Stimulated activated effector memory CD8-positive, alpha-beta T cell treated with anti-CD3 and anti-CD28 coated beads, Interleukin-12 subunit alpha, Interleukin-12 subunit beta, amount 100 ng/mL, for 72 hours (primary cell): ENCODE measurements at regions not wholly inside any gene's neighbourhood (a gene's known extent, or its start where the extent isn't known, plus 50 kb on each side); places are given as distances from the start of the nearest gene placed in this dataset.
"Not testable (repeated sequence)": the region's sequence is repeated elsewhere in the genome, so short reads cannot be mapped to it uniquely, and the experiment has no call there.

Source experiments
- ATAC-seq: fragments of 150-1000 bp; cut with Tn5 transposase; 2 replicates; pipeline ENCODE4 v1.10.0; 2021
- DNase-seq, 2 donors: peaks; one replicate each; pipeline ENCODE4 v3.0.0; 2021 to 2022; ENCODE audit warnings: low spot score in 2 of 2
- H3K27ac Mint-ChIP-seq: one replicate; pipeline ENCODE4 v1.8.0; 2022; ENCODE audit warnings: mild to moderate bottlenecking, mixed read lengths
- H3K36me3 Mint-ChIP-seq: one replicate; pipeline ENCODE4 v1.8.0; 2022; ENCODE audit warnings: mild to moderate bottlenecking, mixed read lengths
- H3K4me1 Mint-ChIP-seq: one replicate; pipeline ENCODE4 v1.8.0; 2022; ENCODE audit warnings: mixed read lengths
- H3K4me3 Mint-ChIP-seq: one replicate; pipeline ENCODE4 v1.8.0; 2022; ENCODE audit warnings: mild to moderate bottlenecking, mixed read lengths
- H3K9me3 Mint-ChIP-seq: one replicate; pipeline ENCODE4 v1.8.0; 2022; ENCODE audit warnings: mixed read lengths

DNA sequence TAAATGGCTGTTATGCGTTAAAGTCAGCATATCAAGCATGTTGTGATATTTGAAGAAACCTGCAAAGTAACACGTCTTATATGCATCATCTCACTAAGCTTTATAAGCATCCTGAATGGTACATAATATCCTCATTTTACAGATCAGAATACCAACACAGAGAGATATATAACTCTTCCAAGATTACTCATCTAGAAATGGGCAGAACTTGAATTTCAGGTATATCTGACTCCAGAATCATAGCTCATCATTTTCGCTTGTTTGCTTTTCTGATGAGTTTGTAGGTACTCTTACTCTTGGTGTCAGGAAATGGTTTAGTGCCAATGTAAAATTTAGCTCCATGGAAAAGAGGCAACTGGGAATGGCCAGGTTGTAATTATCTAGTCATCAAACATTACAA is 232.3 kb upstream of the ANKH start:
- Mint-ChIP-seq H3K27ac (no peak overlapping the region), H3K9me3 (no peaks in the 10 kb centered on the region), H3K4me1 (no peaks in the 10 kb centered on the region), H3K4me3 (no peak overlapping the region), H3K36me3 (no peaks in the 10 kb centered on the region)
- ATAC-seq (no peak), DNase-seq (no peak)

DNA sequence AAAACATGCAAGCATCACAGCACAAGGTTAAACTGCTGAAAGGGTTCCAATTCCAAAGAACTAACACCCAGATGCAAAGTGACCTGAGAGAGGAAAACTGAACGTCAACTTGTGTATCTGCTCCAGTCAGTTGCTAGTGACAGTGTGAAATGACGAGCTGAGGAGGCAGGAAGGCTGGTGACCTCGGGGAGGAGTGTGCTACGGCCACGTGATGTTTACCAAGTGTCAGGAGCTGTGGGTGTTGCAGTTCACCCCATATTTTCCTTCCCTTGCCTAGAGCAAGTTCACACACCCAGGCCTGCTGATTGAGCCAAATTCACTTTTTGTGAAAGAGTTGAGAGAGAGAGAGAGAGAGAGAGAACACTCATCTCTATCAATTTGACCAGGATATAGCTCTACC is 231.6 kb upstream of the ANKH start:
- DNase-seq: no peak
- Mint-ChIP-seq H3K36me3 (no peaks in the 10 kb centered on the region), H3K9me3 (no peaks in the 10 kb centered on the region), H3K27ac (no peak overlapping the region), H3K4me3 (no peak overlapping the region), H3K4me1 (no peaks in the 10 kb centered on the region)
- no peak for ATAC-seq

DNA sequence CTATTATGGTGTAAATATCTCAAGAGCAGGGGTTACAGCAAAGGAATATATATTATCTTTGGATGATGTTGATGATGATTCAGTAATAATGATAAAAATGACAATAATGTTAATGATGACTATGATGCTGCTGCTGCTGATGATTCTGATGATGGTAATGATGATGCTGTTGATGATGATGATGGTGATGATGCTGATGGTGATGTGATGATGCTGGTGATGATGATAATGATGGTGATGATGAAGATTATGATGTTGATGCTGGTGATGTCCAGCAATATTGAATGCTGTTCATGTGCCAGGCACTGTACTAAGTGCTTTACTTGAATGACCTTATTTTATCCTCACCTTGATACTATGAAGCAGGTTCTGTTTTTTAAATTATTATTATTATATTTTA is 226.0 kb upstream of the ANKH start:
- no peaks in the 10 kb centered on the region for H3K4me1 Mint-ChIP-seq
- H3K27ac Mint-ChIP-seq: no peak overlapping the region
- ATAC-seq (no peak), DNase-seq (no peak)
- no peaks in the 10 kb centered on the region for H3K36me3 Mint-ChIP-seq
- no peak overlapping the region for H3K4me3 Mint-ChIP-seq
- H3K9me3 Mint-ChIP-seq: peaks cover 3% of the 10 kb centered on the region

DNA sequence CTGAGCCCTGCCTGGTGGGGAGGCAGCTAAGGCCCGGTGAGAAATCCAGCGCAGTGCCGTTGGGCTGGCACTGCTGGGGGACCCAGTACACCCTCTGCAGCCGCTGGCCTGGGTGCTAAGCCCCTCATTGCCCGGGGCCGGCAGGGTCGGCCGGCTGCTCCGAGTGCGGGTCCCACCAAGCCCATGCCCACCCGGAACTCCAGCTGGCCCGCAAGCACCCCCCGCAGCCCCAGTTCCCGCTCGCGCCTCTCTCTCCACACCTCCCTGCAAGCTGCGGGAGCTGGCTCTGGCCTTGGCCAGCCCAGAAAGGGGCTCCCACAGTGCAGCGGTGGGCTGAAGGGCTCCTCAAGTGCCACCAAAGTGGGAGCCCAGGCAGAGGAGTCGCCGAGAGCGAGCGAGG is 225.1 kb upstream of the ANKH start:
- H3K4me3 Mint-ChIP-seq, H3K27ac Mint-ChIP-seq, H3K9me3 Mint-ChIP-seq, H3K36me3 Mint-ChIP-seq, ATAC-seq, H3K4me1 Mint-ChIP-seq, DNase-seq: not testable (repeated sequence)

DNA sequence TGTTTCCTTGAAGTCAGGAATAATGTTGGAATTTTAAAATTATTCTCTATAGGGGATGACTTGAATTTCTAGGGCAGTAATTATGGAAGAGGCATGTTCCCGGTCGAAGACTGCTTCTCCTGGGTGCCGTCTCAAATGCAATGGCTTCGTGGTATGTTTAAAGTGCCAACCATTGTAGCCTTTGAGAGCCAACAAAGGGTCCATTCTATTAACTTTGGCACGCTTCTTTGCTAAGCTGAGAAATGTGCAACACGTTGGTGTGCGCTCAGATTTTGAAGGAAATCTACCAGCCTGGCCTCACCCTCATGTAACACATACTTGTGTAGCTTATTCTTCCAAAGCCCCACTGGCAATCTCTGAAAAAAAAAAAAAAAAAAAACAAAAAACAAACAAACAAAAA is 221.2 kb upstream of the ANKH start:
- Mint-ChIP-seq H3K27ac (no peak overlapping the region), H3K4me1 (no peaks in the 10 kb centered on the region), H3K36me3 (no peaks in the 10 kb centered on the region), H3K4me3 (no peak overlapping the region), H3K9me3 (peaks cover 8% of the 10 kb centered on the region)
- DNase-seq (no peak), ATAC-seq (no peak)

DNA sequence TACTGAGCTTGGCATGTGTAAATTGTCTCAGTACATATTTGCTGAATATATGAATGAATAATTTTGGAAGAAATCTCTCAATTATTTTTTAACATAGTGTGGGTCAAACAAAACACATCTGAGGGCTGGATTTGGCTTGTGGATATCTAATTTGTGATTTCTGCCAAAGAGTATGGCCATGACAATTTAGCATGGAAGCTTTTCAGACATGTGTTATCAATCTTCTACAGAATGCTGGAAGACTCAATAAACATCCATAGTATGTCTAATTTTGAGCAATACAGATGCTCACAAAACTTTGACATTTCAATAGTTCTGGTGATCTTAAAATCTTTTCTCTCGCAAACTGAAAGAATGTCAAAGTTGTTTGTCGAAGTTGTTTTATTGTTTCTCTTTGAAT is 214.1 kb upstream of the ANKH start:
- ATAC-seq (no peak), DNase-seq (no peak)
- H3K36me3 Mint-ChIP-seq: no peaks in the 10 kb centered on the region
- peaks cover 4% of the 10 kb centered on the region for H3K9me3 Mint-ChIP-seq
- H3K27ac Mint-ChIP-seq: no peak overlapping the region
- H3K4me1 Mint-ChIP-seq: no peaks in the 10 kb centered on the region
- H3K4me3 Mint-ChIP-seq: no peak overlapping the region

DNA sequence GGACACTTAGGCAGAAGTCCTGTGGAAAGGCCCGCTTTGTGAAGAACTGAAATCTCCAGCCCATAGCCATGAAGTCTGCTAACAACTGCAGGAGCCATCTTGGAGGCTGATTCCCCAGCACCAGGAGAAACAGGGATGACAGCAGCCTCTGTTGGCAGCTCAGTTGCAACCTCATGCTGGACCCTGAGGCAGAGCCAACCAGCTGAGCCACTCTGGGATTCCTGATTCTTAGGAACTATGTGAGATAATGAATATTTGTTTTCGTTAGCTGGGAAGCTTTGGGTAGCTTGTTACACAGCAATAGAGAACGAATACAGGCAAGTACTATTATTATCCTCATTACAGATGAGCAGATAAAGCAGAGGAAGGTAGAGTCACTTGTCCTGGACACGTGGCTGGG is 210.5 kb upstream of the ANKH start:
- no peak overlapping the region for H3K27ac Mint-ChIP-seq
- H3K9me3 Mint-ChIP-seq: no peaks in the 10 kb centered on the region
- H3K4me3 Mint-ChIP-seq: no peak overlapping the region
- no peaks in the 10 kb centered on the region for H3K4me1 Mint-ChIP-seq
- ATAC-seq: no peak
- no peaks in the 10 kb centered on the region for H3K36me3 Mint-ChIP-seq
- no peak for DNase-seq

DNA sequence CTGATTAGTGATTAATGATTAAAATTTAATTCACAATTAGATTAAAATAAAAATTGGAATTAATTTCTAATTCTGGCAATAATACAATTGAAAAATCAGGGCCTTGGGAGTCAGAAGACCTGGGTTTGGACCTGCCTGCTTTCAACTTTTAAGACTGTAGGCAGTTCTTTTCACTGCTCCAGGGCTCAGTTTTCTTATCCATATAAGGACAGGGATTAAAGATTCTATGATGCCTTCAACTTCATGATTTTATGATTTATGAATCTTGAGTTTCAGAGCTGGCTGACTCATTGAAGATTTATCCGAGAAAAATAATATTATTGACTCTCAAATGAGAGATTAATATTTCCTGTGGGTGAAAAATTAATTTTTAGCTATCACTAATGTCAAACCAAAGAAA is 208.6 kb upstream of the ANKH start:
- H3K4me3 Mint-ChIP-seq: no peak overlapping the region
- H3K4me1 Mint-ChIP-seq: no peaks in the 10 kb centered on the region
- DNase-seq (no peak), ATAC-seq (no peak)
- H3K9me3 Mint-ChIP-seq: no peaks in the 10 kb centered on the region
- no peaks in the 10 kb centered on the region for H3K36me3 Mint-ChIP-seq
- no peak overlapping the region for H3K27ac Mint-ChIP-seq

DNA sequence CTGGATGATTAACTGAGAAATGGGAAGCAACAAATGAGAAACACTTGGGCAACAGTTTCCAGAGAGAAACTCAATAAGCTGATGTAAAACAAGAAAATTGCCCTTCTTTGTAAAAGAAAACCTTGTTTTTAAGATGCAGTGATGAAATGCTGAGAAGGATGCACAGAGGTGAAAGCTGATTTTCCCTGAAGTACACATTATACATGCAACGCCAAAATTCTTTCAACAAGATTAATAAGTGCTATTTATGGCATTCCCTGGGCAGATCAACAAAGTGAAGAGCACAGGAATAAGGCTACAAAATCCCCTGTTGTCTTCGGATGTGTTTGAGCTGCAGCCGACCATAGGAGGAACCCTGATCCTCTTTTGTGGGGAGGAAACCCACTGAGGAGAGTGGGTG is 208.0 kb upstream of the ANKH start:
- Mint-ChIP-seq H3K36me3 (no peaks in the 10 kb centered on the region), H3K4me1 (no peaks in the 10 kb centered on the region), H3K9me3 (no peaks in the 10 kb centered on the region), H3K27ac (no peak overlapping the region), H3K4me3 (no peak overlapping the region)
- no peak for DNase-seq
- no peak for ATAC-seq

DNA sequence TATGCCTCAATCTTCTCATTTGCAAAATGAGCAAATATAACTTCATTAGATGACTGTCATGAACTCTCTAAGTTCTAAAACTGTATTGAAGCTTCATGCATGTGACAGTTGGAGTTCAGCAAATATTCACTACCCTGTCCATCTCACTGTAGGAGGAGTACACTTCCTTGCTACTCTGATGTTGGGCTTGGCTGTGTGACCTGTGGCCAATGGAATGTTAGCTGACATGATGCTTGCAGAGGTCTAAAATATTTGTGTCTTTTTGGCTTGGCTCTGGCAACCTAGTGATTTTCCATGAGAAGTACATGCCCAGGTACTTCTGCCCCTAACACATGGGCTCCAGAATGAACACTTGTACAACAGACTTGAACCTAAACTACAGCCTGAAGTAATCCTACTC is 203.1 kb upstream of the ANKH start:
- DNase-seq (no peak), ATAC-seq (no peak)
- Mint-ChIP-seq H3K4me3 (no peak overlapping the region), H3K4me1 (no peaks in the 10 kb centered on the region), H3K36me3 (no peaks in the 10 kb centered on the region), H3K9me3 (peaks cover 2% of the 10 kb centered on the region), H3K27ac (no peak overlapping the region)

DNA sequence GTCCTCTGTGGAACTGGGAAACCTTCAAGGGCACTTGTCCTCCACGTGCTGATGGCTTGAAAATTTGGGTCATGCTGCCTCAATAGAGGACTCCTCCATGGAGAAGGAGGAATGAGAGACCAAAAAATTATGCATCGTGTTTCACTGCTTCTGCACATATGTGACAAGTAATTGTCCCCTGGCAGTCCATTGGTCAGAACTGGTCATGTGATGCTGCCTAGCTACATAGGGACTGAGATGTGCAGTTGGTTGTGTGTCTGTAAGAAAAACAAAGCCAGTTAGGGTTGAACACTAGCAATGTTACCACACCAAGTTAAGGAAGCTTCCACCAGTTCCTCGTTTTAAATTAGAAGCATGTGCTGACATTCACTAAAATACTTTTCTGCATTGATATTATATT is 201.9 kb upstream of the ANKH start:
- ATAC-seq (no peak), DNase-seq (no peak)
- H3K27ac Mint-ChIP-seq: no peak overlapping the region
- H3K4me3 Mint-ChIP-seq: no peak overlapping the region
- peaks cover 2% of the 10 kb centered on the region for H3K9me3 Mint-ChIP-seq
- no peaks in the 10 kb centered on the region for H3K4me1 Mint-ChIP-seq
- H3K36me3 Mint-ChIP-seq: no peaks in the 10 kb centered on the region

DNA sequence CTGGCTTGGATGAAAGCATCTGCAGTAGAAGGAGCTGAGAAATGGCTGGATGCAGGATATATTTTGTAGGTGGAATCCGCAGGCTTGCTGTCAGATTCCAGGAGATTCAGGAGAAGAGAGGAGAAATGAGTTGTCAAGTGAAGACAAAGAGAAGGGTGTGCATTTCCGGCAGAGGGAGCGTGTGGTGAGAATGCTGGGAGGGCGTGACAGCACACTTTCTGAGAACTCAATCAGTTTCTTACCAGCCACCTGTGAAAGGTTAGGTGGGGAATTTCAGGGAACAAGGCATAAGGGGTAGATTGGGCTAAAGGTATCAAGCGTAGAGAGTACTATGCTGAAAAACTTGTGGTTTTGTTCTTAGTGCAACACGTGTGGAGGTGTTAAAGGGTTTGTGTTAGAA is 199.3 kb upstream of the ANKH start:
- no peak overlapping the region for H3K4me3 Mint-ChIP-seq
- DNase-seq: no peak
- H3K27ac Mint-ChIP-seq: no peak overlapping the region
- no peaks in the 10 kb centered on the region for H3K36me3 Mint-ChIP-seq
- no peak for ATAC-seq
- no peaks in the 10 kb centered on the region for H3K4me1 Mint-ChIP-seq
- H3K9me3 Mint-ChIP-seq: peaks cover 5% of the 10 kb centered on the region

DNA sequence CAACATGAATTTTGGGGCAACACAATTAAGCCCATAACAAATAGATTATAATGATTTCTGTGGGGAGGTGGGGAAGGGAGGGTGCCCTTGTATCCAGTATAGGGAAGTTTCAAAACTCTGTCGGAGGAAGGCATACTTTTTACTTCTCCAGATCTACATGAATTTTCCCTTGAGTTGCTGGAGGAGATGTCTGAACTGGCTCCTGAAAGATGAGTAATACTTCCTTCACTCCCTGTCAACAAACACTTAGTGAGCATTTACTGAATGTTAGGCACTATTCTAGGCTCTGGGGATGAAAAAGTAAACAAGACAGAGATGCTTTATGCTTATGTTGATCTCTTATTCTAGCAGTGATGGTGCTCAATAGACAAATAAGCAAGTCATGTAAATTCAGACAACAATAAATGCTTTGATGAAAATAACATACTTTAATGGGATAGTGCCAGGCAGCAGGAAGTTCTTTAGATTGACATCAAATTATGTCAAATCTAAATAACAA is 197.9 kb upstream of the ANKH start:
- peaks cover 5% of the 10 kb centered on the region for H3K9me3 Mint-ChIP-seq
- no peak for ATAC-seq
- no peak overlapping the region for H3K27ac Mint-ChIP-seq
- no peak for DNase-seq
- no peak overlapping the region for H3K4me3 Mint-ChIP-seq
- H3K36me3 Mint-ChIP-seq: no peaks in the 10 kb centered on the region
- no peaks in the 10 kb centered on the region for H3K4me1 Mint-ChIP-seq

DNA sequence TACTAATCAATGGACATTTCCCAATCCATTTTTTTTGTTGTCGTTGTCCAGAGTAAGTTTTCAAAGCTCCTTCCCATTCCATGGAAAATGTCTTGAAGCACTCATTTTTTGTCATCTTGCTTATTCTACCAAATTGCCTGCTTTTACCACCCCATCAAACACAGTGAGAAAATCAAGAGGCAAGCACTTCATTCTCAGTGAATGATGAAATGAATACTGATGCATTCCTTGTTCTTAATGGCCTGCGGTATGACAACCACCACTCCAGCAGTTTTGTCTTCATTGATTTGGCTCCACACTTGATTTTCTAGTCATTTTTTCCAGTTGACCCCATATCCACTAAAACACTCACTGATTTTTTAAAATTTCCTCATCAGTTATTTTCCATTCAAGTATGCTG is 193.5 kb upstream of the ANKH start:
- Mint-ChIP-seq H3K4me3 (no peak overlapping the region), H3K4me1 (no peaks in the 10 kb centered on the region), H3K27ac (no peak overlapping the region), H3K36me3 (no peaks in the 10 kb centered on the region), H3K9me3 (peaks cover 3% of the 10 kb centered on the region)
- DNase-seq (no peak), ATAC-seq (no peak)

DNA sequence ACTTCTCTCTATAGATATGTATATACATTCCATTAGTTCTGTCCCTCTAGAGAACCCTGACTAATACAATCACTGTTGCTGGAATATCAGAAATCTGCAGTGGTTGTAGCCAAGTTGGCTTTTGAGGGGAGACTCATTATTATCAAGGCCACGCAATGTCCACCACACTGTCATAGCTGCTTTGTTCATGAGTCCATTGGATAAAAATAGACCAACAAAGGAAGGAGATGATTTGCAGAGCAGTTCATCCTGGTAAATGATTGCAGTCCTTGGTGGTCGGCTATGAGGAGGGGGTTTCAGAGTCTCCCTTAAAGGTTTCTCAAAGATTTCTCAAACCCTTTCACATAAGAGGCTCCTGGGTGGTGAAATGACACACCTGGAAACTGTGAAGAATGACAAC is 192.8 kb upstream of the ANKH start:
- Mint-ChIP-seq H3K4me3 (no peak overlapping the region), H3K4me1 (no peaks in the 10 kb centered on the region), H3K9me3 (peaks cover 3% of the 10 kb centered on the region), H3K27ac (no peak overlapping the region), H3K36me3 (no peaks in the 10 kb centered on the region)
- DNase-seq (no peak), ATAC-seq (no peak)

DNA sequence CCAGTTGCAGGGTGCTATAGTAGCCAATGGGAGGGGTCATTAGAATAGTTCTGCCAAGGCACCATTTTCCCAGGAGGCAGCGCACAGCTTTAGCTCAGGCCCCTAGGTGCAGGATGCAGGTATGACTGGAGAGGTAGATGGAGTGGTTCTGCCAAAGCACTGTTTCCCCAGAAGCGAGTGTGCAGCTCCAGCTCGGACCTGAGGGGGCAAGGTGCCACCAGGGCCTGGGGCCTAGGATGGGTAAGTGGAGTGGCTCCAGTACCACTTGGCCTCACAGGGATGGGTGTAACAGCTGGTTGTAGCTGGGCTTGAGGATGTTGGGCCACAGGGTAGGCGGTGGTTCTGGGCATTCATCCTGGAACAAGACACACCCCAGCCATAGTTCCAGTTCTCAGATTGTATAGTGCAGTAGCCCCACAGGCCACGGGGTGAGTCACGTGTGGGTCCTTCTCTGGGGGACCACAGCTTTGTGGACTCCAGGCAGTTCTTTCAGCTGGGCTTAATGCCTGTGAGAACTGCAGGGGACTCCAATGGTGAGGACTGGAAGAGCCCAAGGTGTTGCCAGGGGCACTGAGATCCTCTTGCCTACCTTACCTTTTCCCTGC is 185.5 kb upstream of the ANKH start:
- H3K27ac Mint-ChIP-seq: no peak overlapping the region
- no peaks in the 10 kb centered on the region for H3K4me1 Mint-ChIP-seq
- H3K4me3 Mint-ChIP-seq: no peak overlapping the region
- ATAC-seq (no peak), DNase-seq (no peak)
- H3K9me3 Mint-ChIP-seq: peaks cover 3% of the 10 kb centered on the region
- H3K36me3 Mint-ChIP-seq: no peaks in the 10 kb centered on the region

DNA sequence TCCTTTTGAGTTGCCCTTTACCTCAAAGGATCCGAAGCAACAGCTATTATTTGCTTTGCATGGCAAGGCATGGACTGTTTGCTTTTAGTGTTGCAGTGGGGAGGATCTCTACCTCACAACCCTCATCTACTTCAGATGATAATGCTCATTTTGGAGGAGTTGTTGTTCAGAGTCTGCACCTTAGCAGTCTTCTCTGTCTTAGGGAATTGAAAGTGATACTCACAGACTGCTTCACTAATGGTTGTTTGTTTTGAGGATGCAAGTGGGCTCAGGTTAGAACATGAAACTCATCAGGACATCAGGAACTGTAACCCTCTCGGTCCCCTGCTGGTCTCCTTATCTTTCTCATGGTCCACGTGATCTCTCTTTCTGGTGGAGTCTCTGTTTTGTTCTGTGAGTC is 172.9 kb upstream of the ANKH start:
- DNase-seq (no peak), ATAC-seq (no peak)
- H3K27ac Mint-ChIP-seq: no peak overlapping the region
- H3K4me1 Mint-ChIP-seq: no peaks in the 10 kb centered on the region
- no peaks in the 10 kb centered on the region for H3K36me3 Mint-ChIP-seq
- peaks cover under 1% of the 10 kb centered on the region for H3K9me3 Mint-ChIP-seq
- no peak overlapping the region for H3K4me3 Mint-ChIP-seq
